HG02678 (cell line): ENCODE measurements at regions not wholly inside any gene's neighbourhood (a gene's known extent, or its start where the extent isn't known, plus 50 kb on each side); places are given as distances from the start of the nearest gene placed in this dataset.

ENCODE experiments used
- ATAC-seq: cut with Tn5 transposase; IDR thresholded peaks from one replicate; pipeline ENCODE4 v1.9.1; 2021; ENCODE audit warnings: mild to moderate bottlenecking, moderate library complexity; ENCODE audit not compliant: unreplicated experiment

- ATAC-seq: peak; percentile 53
Measured at GRCh38 chr6:139863964-139864363, 489.5 kb upstream of the CITED2 start.

GRCh38 chr6:139863346-139863745, 488.9 kb upstream of the CITED2 start:
- ATAC-seq: no peak

GRCh38 chr6:139862311-139862710, 487.9 kb upstream of the CITED2 start:
- ATAC-seq: no peak

GRCh38 chr6:139860203-139860602, 485.8 kb upstream of the CITED2 start:
- no peak for ATAC-seq

- no peak for ATAC-seq
Measured at GRCh38 chr6:139858429-139858828, 484.0 kb upstream of the CITED2 start.

GRCh38 chr6:139857143-139857542, 482.7 kb upstream of the CITED2 start:
- no peak for ATAC-seq

- no peak for ATAC-seq
Measured at GRCh38 chr6:139856562-139856961, 482.1 kb upstream of the CITED2 start.

GRCh38 chr6:139855671-139856311, 481.3 kb upstream of the CITED2 start:
- ATAC-seq: no peak

- no peak for ATAC-seq
Measured at GRCh38 chr6:139853302-139853992, 479.0 kb upstream of the CITED2 start.

GRCh38 chr6:139852488-139853140, 478.2 kb upstream of the CITED2 start:
- ATAC-seq: no peak

- ATAC-seq: no peak
Measured at GRCh38 chr6:139852067-139852466, 477.6 kb upstream of the CITED2 start.

GRCh38 chr6:139851206-139851605, 476.8 kb upstream of the CITED2 start:
- no peak for ATAC-seq

- no peak for ATAC-seq
Measured at GRCh38 chr6:139850512-139850911, 476.1 kb upstream of the CITED2 start.

- ATAC-seq: no peak
Measured at GRCh38 chr6:139847457-139847813, 473.0 kb upstream of the CITED2 start.

GRCh38 chr6:139846538-139847456, 472.3 kb upstream of the CITED2 start:
- peak; percentile 34 for ATAC-seq

- ATAC-seq: no peak
Measured at GRCh38 chr6:139844907-139845306, 470.5 kb upstream of the CITED2 start.

- ATAC-seq: peak; percentile 87
Measured at GRCh38 chr6:139841794-139842215, 467.4 kb upstream of the CITED2 start.

- ATAC-seq: no peak
Measured at GRCh38 chr6:139839506-139840156, 465.2 kb upstream of the CITED2 start.

- no peak for ATAC-seq
Measured at GRCh38 chr6:139834232-139834631, 459.8 kb upstream of the CITED2 start.

- no peak for ATAC-seq
Measured at GRCh38 chr6:139833592-139833991, 459.1 kb upstream of the CITED2 start.
